HG02678 (cell line): ENCODE measurements at regions not wholly inside any gene's neighbourhood (a gene's known extent, or its start where the extent isn't known, plus 50 kb on each side); places are given as distances from the start of the nearest gene placed in this dataset.

Experiments used
- ATAC-seq: cut with Tn5 transposase; IDR thresholded peaks from one replicate; pipeline ENCODE4 v1.9.1; 2021; ENCODE audit warnings: mild to moderate bottlenecking, moderate library complexity; ENCODE audit not compliant: unreplicated experiment

DNA sequence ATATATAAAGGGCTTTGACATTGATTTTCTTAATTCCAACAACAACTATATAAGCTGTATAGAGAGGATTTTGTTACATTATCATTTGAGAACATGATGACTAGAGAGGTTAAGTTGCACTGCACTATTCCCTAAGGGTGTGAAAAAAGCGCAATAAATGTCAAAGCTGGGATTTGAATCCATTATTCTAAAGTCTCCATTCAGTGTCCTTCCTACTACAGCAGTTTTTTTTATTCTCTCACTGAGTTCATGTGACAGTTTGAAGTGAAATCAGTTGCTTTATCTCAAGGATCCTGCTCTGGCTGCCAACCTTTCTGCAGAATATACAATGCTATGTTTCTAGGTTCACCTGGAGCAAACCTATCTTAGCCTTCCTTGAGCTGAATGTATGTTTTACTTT is 177.5 kb downstream of the ANKRD50 start:
- no peak for ATAC-seq

DNA sequence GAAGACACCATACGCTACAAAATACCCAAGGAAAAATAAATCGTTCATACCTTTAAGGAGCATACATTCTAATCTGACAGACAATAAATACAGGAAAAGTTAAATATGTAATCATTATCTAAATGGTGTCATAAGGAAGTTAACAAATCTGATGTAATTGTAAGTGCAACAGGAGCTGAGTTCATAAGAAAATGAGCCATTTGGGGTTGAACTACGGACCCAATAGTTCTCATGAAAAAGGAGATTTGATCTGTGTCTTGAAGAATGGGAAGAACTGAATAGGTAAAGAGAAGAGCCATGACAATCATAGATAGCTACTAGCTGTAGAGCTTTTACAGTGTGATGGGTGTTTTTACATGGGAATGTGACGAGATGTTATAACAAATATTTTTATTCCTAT is 175.6 kb downstream of the ANKRD50 start:
- no peak for ATAC-seq

DNA sequence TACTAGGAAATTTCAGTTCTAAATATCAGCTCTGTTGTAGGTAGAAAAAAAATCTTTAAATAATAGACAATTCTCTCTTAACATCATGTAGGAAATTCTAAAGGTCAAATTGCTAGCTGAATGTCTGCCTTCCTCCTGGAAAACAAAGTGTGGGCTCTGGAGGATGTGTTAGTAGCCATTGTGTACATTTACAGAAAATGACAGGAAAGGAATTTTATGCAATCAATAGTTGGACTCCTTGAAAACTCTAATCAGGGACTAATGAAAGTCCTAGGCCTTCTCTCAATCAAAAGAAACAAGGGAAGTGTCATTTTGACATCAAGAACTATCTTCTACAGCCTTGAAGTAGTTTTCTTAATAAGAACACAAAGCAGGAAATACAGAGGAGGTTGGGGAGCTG is 174.6 kb downstream of the ANKRD50 start:
- ATAC-seq, result no peak

DNA sequence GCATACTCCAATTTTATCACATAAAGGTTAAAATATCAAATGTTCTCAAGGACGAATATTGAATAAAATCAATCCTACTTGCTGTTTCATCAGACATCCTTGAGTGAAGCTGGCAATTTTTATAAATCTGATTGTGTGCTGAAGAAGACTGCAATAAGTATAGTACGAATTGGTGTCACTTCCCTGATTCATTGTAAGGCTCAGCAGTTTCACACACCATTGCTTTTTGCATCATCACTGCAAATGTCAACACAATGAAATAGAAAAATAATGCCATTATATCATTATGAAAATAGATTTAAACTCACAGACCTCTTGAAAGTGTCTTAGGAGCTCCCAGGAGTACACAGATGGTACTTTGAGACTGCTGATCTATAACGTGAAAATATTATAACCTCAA is 172.5 kb downstream of the ANKRD50 start:
- no peak for ATAC-seq

DNA sequence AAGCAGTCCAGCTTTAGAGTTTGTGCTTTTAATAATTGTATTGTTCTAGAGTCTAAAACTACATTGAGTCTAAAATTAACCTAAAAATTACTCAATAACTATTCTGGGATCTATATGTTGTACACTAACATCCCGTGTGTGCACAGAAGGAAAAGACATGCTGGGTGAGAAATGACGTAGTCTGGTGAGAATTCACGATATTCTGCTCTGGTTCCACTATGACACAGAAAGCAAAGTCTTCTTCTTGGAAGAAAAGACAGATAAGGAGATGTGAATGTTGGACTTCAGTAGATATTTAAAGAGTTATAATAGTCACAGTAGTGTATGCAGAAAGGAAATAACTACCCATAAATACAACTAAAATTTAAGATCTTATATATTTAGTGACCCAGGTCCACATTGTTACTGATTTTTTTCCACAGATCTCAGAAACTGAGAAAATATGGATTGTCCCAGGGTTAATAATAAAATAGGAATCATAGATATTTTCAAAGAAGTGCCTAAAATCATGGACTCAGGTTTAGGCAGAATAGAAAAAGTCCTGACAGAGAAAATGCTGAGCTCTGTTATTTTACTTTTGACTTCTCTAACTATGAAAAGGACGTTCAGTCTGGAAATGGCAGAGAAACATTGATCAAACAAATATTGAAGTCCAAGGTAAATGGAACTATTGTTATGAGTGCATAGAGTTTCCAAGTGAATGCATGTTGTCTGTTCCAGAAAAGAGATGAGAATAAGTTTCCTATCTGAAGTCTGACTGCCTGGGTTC is 170.7 kb downstream of the ANKRD50 start:
- ATAC-seq, result no peak

DNA sequence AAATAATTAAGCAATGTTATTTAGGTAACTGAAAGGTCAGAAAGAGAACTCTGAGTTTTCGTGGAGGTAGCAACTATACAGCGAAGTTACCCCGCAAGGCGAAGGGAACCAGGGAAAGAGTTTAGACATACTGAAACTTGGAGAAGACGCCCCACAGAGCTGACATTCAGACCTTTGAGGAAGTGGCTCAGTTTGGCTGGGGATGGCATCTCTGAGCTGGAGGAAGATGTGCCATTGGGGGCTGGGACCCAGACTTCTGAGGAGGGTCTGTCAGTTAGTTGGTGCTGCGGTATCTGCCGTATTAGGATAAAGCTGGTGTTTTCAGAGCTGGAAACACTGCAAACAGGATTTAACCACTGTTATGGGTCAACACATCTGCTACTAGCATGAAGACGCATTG is 156.6 kb downstream of the ANKRD50 start:
- ATAC-seq, result no peak

DNA sequence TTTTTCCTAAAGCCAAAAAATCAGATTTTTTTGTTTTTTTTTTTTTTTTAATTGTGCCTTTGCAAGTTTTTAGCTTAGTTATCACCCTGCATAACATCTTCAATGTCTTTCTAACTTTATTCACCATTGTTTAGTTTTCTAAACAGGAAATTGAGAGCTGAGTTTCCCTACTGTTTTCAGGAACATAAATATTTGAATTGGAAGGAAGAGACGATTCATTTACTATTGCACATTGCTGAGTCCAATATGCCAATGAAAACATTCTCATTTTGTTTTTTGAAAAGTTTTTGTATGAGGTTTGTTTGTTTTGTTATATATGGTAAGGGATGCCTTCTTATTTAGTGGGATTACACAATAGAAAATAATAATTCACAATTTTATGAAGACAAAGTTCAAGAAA is 148.4 kb downstream of the ANKRD50 start:
- ATAC-seq, result no peak

DNA sequence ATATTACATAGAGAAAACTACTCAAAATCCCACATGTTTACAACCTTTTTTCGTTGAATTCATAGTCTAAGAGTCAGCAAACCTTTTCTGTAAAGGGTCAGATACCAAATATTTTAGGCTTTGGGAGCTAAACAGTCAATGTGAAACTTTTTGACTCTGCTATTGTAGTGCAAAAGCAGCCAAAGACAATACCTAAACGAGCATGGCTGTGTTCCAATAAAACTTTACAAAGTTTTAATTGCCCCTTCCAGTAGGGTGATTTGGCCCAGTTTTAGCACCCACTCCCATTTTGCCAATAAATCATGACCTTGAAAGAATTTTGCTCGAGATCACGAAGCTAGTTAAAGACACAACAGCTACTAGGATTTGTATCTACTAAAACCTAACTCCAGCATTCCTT is 147.2 kb downstream of the ANKRD50 start:
- ATAC-seq, result no peak

DNA sequence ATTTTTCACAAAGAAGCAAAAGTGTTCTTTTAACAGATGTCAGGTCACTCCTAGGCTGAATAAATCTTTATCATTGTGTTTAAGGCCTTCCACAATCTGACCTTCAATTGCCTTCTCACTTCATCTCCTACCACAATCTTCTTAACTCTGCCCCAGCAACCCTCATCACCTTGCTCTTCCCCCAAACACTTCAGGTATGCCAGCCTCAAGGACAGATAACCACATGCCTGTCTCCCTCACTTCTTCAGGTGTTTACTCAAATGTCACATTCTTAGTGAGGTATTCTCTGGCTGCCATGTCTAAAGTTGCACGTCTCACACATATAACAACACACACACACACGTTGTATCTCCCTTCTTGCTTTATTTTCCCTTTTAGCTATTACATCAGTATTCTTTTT is 146.5 kb downstream of the ANKRD50 start:
- no peak for ATAC-seq

DNA sequence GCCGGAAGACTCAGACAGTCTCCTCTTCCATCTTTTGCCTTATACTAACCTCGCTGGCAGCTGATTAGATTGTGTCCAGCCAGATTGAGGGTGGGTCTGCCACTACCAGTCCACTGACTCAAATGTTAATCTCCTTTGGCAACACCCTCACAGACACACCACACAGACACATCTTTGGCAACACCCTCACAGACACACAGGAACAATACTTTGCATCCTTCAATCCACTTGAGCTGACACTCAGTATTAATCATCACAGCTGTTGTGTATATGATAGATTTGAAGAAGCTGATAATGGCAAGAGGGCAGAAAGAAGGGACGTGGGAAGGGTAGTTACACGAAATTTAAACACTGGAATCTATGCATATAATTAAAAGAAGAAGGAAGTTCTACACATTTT is 139.5 kb downstream of the ANKRD50 start:
- ATAC-seq, result no peak

DNA sequence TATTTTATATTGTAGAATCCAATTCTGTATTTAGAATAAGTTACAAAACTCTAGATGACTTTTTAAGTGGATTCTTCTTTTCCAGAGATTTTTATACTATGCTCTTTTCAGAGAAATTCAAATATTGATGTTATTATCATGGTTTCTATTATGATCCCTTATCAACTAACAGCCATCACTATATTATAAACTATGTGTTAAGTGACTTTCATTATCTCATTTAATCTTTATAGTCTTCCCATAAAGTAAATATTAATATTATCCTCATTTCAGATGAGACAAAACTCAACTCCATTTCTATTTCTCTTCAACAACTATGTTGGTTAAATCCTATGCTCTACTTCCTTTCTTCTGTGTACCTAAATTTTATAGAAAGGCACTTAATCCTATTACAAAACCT is 132.6 kb downstream of the ANKRD50 start:
- no peak for ATAC-seq

DNA sequence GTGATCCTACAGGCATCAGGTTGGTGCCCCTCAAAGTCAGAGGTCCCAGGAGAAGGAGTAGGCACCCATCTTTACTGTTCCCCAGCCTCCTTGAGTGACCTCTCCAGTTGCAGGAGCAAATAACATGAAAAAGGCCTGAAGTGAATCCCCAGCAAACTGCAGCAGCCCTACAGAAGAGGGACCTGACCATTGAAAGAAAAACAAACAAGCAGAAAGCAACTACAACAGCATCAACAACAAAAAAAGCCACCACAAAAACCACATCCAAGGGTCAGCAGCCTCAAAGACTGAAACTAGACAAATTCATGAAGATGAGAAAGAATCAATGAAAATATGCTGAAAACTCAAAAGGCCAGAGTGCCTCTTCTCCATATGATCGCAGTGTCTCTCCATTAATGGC is 128.7 kb downstream of the ANKRD50 start:
- no peak for ATAC-seq

DNA sequence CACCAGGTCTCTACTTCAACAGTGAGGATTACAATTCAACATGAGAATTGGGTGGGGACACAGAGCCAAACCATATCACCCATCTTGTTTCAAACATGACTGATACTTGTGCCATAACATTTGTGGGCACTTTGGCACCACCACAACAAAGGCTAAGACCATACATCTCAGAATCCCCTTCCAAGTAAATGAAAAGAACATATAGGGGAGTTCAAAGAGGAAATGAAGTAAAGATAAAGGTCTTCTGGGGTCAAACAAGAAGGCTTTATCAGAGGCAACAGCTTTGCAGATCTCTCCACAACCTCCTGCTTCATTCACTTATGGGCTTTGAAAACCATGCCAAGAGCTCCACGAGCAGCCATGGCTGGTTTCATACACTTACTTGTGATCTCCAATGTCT is 122.7 kb downstream of the ANKRD50 start:
- ATAC-seq, result no peak

DNA sequence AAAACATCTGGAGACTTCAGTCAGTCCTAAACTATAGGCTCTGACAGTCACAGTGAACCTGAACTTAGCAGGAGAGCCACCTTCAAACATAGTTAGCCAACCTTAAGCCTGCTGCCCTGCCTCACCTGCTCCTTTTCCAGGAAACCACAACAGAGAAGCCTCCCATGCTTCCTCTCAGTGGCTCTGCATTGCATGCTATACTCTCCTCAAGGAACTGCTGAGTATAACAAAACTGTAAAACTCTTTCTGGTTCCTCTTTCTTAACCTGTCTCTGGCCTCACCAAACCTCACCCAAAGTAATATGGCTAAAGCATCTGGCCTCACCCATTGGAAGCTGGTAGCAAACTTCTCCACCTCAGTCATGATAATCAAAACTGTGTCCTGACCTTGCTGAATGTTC is 122.1 kb downstream of the ANKRD50 start:
- ATAC-seq, result no peak

DNA sequence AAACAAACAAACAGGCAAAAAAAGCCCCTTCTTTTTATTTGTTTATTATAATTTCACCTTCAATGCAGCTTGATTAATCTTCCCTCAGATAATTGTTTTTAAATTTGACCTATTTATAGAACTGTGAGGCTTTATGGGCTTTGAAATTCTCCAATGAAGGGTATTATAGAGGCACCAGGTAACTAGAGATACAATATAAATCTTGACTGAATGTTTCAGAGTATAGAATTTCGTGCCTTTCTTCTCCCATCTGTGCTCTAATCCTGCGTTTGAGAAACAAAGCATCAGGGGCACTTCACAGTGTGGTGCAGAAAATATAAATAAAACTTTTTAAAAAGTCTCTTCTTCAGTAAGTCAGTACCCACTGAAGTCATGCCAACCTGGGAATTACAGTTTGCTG is 120.9 kb downstream of the ANKRD50 start:
- no peak for ATAC-seq

DNA sequence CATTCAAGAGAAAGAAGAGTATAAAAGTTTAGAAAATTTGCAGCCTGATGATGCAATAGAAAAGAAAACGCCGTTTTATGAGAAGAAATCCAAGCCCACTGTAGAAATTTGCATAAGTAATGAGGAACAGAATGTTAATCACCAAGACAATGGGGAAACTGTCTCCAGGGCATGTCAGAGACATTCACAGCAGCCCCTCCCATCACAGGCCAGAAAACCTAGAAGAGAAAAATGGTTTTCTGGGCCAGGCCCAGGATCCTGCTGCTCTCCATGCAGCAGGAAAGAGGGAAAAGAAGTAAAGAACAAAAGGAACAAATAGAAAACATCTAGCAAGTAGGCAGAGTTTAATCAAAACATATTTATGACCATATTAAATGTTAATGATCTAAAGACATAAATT is 119.0 kb downstream of the ANKRD50 start:
- no peak for ATAC-seq

DNA sequence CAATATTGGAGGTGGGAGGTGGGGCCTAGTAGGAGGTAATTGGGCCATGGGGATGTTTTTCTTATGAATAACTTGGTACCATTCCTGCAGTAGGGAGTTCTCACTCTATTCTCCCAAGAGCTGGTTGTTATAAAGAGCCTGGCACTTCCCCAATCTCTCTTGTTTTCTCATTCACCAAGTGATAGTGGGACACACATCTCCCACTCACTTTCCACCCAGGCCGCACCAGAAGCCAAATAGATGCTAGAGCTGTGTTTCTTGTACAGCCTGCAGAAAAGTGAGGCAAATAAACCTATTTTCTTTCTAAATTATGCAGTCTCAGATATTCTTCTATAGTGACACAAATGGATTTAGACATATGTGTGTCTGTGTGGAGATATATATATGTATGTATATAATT is 117.6 kb downstream of the ANKRD50 start:
- ATAC-seq, result no peak

DNA sequence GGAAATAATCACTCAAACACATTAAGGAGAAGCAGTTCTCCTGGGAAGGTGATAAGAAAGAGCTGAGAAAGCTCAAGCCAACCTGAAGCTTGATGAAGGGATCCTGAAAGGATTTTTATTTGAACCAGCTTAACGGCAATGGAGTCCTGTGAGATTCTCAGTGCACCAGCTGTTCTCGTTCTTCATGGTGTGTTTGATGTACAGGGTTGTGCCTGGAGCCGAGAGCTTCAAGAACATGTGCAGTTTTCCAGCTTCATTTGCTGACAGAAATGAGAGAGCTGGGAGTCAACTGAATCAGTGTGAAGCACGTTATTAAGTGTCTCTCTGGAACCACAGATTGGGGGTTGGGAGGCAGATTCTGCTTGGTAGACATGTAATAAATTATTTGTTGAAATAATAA is 115.7 kb downstream of the ANKRD50 start:
- ATAC-seq, result no peak

DNA sequence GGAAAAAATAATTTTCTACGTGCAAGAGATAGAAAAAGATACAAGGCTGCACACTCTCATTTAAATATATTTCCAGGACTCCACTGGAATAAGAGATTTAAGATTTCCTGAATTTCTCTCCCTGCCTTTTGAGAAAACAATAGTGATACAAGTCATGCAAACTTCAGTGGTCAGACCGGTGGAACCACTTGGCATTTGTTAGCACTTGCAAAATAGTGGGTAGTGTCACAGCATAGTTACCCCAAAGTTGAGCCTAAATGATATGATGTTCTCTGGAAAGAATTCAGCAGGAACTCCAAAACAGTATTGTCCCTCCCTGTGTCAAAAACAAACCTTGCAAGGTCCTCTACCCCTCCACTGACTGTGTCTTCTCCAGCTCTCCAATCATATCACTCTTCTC is 102.3 kb downstream of the ANKRD50 start:
- ATAC-seq, result no peak
